AG04449 (cell line): ENCODE measurements at regions not wholly inside any gene's neighbourhood (a gene's known extent, or its start where the extent isn't known, plus 50 kb on each side); places are given as distances from the start of the nearest gene placed in this dataset.

Experiments used
- CTCF ChIA-PET: fragments of 350-600 bp; formaldehyde crosslinking; extraction: SDS; loops from one replicate; lab custom pipeline; 2021; ENCODE audit warnings: antibody characterized with exemption; lab: Yijun Ruan, JAX
- POLR2A ChIA-PET: fragments of 400-600, 350-600 bp; formaldehyde crosslinking; extraction: SDS; loops from one replicate; lab custom pipeline; 2020; ENCODE audit warnings: antibody characterized with exemption, inconsistent platforms; lab: Yijun Ruan, JAX
- DNase-seq: peaks from one replicate; pipeline ENCODE4 v3.0.0-alpha.2; 2010; ENCODE audit warnings: low read depth, low spot score
- H3K4me3 ChIP-seq: 2 replicates; pipeline ENCODE4 v1.5.1; 2011; ENCODE audit warnings: low read depth, mild to moderate bottlenecking, control low read depth, low read length
- CTCF ChIP-seq: IDR thresholded peaks from one replicate; pipeline ENCODE4 v1.5.1; 2011; ENCODE audit warnings: mild to moderate bottlenecking, moderate library complexity, low read length, control low read depth, inconsistent platforms; ENCODE audit not compliant: insufficient read depth; ENCODE audit errors: missing control alignments

GRCh38 chr4:14729282-14730000 lies 272.8 kb upstream of the CPEB2 start:
- ChIA-PET CTCF (no interaction called here), POLR2A (no interaction called here)
- TF ChIP-seq CTCF, result no peak
- H3K4me3 ChIP-seq, result no peak overlapping the region
- DNase-seq, result no peak

GRCh38 chr4:14742054-14742453 lies 260.2 kb upstream of the CPEB2 start:
- TF ChIP-seq CTCF, result no peak
- no peak overlapping the region for H3K4me3 ChIP-seq
- DNase-seq, result no peak
- ChIA-PET POLR2A (interaction anchor here (0.6 kb wide), 1 partner anchor 371 kb away, joined by 3 read pairs; no protein-coding TSS in a partner anchor), CTCF (no interaction called here)

DNA sequence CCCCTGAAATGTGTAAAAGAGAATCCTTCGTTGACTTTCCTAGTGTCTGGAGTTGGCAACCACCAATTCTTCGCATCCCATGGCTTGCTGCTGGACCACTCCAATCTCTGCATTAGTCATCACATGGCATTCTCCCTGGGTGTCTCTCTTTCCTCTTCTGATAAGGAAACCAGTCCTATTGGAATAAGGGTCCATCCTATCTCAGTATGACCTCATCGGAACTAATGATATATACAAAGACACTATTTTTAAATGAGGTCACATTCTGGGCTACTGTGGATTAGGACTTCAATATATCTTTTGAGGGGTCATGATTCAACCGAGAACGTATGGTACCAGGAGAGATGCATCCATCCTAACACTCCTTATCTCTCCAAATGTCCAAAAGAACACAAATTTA lies 259.1 kb upstream of the CPEB2 start:
- no peak for DNase-seq
- H3K4me3 ChIP-seq, result no peak overlapping the region
- TF ChIP-seq CTCF, result no peak
- CTCF ChIA-PET, result no interaction called here
- POLR2A ChIA-PET, result no interaction called here

DNA sequence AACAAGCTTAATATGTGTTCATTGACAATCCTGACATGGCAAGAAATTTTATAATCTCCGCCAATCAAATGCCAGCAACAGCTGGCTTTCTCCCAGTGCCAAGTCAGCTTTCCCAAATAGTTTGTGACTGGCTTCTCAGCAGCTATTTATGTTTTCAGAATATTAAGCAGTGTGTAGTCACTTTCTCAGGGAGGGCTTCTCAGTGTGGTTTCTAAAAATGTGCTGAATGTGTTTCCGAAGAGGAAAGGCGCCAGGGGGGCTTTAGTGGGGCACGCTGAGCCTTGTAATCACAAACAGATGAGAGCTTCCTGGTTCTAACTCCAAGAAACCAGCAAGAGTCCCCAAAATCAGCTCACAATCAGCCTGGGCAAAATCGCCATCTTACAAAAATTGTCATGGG lies 258.7 kb upstream of the CPEB2 start:
- ChIA-PET POLR2A (no interaction called here), CTCF (interaction anchor here (0.7 to 0.8 kb wide), 2 partner anchors 9 to 28 kb away, joined by 3 read pairs; no protein-coding TSS in a partner anchor)
- H3K4me3 ChIP-seq, result no peak overlapping the region
- no peak for TF ChIP-seq CTCF
- DNase-seq, result no peak

DNA sequence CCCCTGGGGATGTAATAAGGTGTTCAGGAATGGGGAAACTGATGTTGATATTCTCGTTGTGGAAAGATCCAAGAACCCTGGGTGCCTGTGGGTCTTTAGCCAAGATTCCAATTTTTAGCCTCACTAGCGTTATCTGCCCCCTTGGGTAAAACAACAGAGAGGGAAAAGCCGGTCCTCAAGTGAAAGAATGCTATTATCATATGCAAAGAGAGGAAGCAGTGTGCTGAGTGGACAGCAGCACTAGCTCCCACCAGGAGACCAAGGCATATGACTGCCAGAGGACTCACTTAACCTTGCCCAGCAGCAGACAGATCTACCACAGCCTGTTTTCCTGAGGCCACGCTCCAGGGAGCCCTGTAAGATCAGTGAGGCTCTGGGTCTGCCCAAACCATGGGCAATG lies 257.9 kb upstream of the CPEB2 start:
- POLR2A ChIA-PET, result no interaction called here
- no peak for DNase-seq
- H3K4me3 ChIP-seq, result no peak overlapping the region
- CTCF ChIA-PET, result interaction anchor here (0.8 kb wide), 1 partner anchor 29 kb away, joined by 3 read pairs; no protein-coding TSS in a partner anchor
- TF ChIP-seq CTCF, result no peak

DNA sequence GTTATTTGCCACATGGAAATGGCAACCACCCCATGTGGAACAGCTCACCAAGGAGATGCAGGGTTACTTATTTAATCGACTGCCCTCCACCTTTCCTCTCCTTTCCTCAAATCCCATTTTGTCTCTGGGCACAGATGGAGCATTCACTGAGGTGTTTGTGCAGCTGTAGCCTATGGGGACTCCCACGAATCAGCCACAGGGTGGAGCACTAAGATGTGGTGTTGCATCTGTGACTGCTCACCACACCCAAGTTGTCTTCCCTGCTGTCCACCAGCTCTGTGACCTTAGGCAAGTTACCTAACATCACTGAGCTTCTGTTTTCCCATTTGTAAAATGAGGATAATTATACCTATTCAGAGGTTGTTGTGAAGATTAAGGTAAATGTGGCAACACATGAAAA lies 252.4 kb upstream of the CPEB2 start:
- CTCF ChIA-PET, result interaction anchor here (1.3 kb wide), 1 partner anchor 413 kb away, joined by 3 read pairs; no protein-coding TSS in a partner anchor
- no peak overlapping the region for H3K4me3 ChIP-seq
- peak; percentile 9 for TF ChIP-seq CTCF
- DNase-seq, result no peak
- POLR2A ChIA-PET, result no interaction called here
